ENCODE measurements at regions not wholly inside any gene's neighbourhood (a gene's known extent, or its start where the extent isn't known, plus 50 kb on each side); places are given as distances from the start of the nearest gene placed in this dataset.

DNA sequence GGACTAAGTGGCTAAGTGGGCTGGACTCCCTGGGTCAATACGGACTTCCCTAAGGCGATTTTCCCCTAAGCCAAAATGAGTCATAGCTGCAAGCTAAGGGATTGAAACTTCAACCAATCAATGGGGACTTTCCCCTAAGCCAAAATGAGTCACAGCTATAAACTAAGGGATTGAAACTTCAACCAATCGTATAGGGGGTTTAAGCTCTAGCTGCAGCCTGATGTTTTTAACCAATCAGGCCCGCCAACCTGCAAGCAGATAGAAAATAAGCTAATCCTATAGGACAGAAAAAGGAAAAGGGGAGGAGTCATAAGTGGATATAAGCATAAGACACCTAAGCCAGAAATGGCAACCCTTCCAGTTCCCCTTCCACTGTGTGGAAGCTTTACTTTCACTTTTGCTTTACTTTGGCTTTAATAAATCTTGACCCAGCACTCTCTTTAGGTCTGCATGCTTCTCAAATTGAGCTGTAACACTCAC lies 655.0 kb upstream of the HS3ST5 start:
- Histone ChIP-seq H2BK20ac (ENCODE audit: low read length) (no peak overlapping the region), H2AK5ac (ENCODE audit: low read depth, low read length) (no peak overlapping the region), H3K27ac (ENCODE audit: low read depth, low read length) (no peak overlapping the region), H2BK15ac (ENCODE audit: low read length) (no peak overlapping the region), H4K91ac (replicated peaks; ENCODE audit: insufficient read length, low read length) (no peak overlapping the region), H3K79me1 (ENCODE audit: low read depth, low read length) (no peaks in the 10 kb centered on the region), H3K79me2 (ENCODE audit: control insufficient read depth in 1 of 2, insufficient read depth in 2 of 2, low read length in 2 of 2) (no peaks in the 10 kb centered on the region), H3K9ac (replicated peaks in 1 of 4; ENCODE audit: extremely low read depth in 1 of 4, low read depth in 3 of 4, low read length in 3 of 4) (no peak overlapping the region), H3K18ac (ENCODE audit: extremely low read depth, low read length) (no peak overlapping the region), H4K8ac (ENCODE audit: extremely low read depth, insufficient read depth, low read length) (no peak overlapping the region), H3K4me1 (replicated peaks in 1 of 4; ENCODE audit: control insufficient read depth in 3 of 4, insufficient read depth in 4 of 4, low read length in 3 of 4) (peaks cover 0 to 3% (median 0%) of the 10 kb centered on the region in 4 experiments; a peak in 2 of 7 replicates), H3K23ac (ENCODE audit: insufficient read length) (no peak overlapping the region), H3K4me2 (ENCODE audit: insufficient read depth in 1 of 2, low read depth in 2 of 2, low read length in 2 of 2) (no peak overlapping the region), H2BK12ac (ENCODE audit: low read depth, low read length) (no peak overlapping the region), H4K5ac (ENCODE audit: insufficient read length, low read depth, low read length) (no peak overlapping the region), H3K4ac (replicated peaks; ENCODE audit: insufficient read length, low read depth, low read length) (no peak overlapping the region), H3K14ac (ENCODE audit: insufficient read length) (no peak overlapping the region), H4K20me1 (replicated peaks in 1 of 2; ENCODE audit: control insufficient read depth in 1 of 2, insufficient read depth in 2 of 2, low read length in 2 of 2) (no peaks in the 10 kb centered on the region), H3K4me3 (ENCODE audit: extremely low read depth in 1 of 4, insufficient read depth in 2 of 4, low read depth in 3 of 4, low read length in 4 of 4) (no peak overlapping the region), H2BK5ac (ENCODE audit: low read depth, low read length) (no peak overlapping the region), H3K27me3 (replicated peaks in 1 of 4; ENCODE audit: control insufficient read depth in 3 of 4, extremely low read depth in 1 of 4, insufficient read depth in 3 of 4, low read length in 3 of 4) (no peaks in the 10 kb centered on the region), H2BK120ac (replicated peaks; ENCODE audit: low read depth, low read length) (no peak overlapping the region), H3K56ac (replicated peaks; ENCODE audit: insufficient read length, low read depth, low read length) (no peak overlapping the region), H2AFZ (ENCODE audit: low read length) (no peak overlapping the region), H3K23me2 (ENCODE audit: low read depth, low read length) (no peaks in the 10 kb centered on the region), H3K36me3 (ENCODE audit: control insufficient read depth in 2 of 4, insufficient read depth in 4 of 4, low read length in 3 of 4) (no peaks in the 10 kb centered on the region; a peak in 1 of 8 replicates), H3K9me3 (ENCODE audit: insufficient read depth in 2 of 2, low read depth in 1 of 2, low read length in 1 of 2) (no peaks in the 10 kb centered on the region; a peak in 1 of 4 replicates)
- TF ChIP-seq RBBP5 (IDR thresholded peaks at IDR 0.05; ENCODE audit: borderline replicate concordance, low read depth, low read length) (no peak), ZNF274 (IDR thresholded peaks at IDR 0.05; ENCODE audit: borderline replicate concordance, extremely low read depth, low read length) (no peak), KDM5A (IDR thresholded peaks at IDR 0.05; ENCODE audit: low read length) (no peak), ASH2L (IDR thresholded peaks at IDR 0.05; ENCODE audit: low read length) (no peak), CEBPB (IDR thresholded peaks at IDR 0.05; ENCODE audit: low read depth, low read length) (no peak), TAF1 (IDR thresholded peaks at IDR 0.05; ENCODE audit: low read depth, low read length) (no peak)
- ChIA-PET POLR2A (ENCODE audit: partially characterized antibody) (no interaction called here), CTCF (ENCODE audit: partially characterized antibody) (no interaction called here)
- FAIRE-seq (no peak), DNase-seq (ENCODE audit: low read depth in 1 of 2, low spot score in 2 of 2) (no peak)
- WGBS, 2 experiments (ENCODE audit: extremely low coverage in 1 of 2, insufficient coverage in 1 of 2, insufficient read length in 1 of 2, insufficient replicate concordance in 2 of 2, low coverage in 1 of 2, low lambda C conversion rate in 2 of 2, missing lambda C conversion rate in 1 of 2) = 97% methylated on average over 4 of the region's 4 CpGs; no CpG with 5 or more reads in 1 of the 2 experiments
